Stimulated activated CD8-positive, alpha-beta memory T cell treated with anti-CD3 and anti-CD28 coated beads, Interleukin-15, amount 100 ng/mL, for 4 hours (primary cell): ENCODE measurements at regions not wholly inside any gene's neighbourhood (a gene's known extent, or its start where the extent isn't known, plus 50 kb on each side); places are given as distances from the start of the nearest gene placed in this dataset.

Experiments used
- DNase-seq, 2 donors: peaks; one replicate each; pipeline ENCODE4 v3.0.0-alpha.2; 2020; ENCODE audit warnings: low read depth in 2 of 2

DNA sequence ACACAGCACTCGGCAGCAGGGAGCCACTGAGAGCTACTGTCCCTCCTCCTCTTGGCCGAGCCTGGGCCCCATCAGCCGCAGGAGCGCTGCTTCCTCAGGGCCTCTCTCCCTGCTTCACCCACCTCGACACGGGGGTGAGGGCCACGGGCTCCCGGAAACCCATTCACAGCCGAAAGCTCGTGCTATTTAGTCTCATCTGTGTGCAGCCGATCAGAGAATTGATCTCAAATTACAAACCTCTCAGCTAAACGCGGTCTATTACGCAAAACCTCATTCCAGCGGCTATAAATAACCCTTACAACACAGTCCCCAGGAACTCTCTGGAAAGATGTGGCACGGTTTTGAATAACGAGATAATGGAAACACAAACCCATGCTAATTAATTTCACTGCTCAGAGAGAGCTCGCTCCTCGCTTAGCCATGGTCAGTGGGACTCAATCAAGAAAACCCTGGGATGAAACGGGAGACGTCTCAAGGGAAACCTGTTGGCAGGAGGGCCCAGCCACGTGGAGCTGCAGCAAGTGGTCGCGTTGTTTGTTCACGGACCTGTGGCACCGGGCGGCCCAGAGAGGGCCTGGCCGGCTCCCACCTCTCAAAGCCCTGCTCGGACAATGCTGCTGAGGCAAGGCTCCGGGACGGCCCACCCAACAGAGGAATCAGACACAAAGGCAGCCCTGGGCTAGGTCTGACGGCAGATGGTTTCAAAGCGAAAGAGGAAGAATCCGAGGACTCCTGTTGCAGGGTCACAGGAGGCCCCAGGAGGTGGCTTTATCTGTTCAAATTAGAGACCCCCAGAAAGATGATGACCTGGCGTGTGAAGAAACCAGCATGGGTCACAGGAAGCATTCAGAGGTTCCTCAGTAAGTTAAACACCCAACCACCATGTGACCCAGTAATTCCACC is 210.5 kb downstream of the CTTN start:
- DNase-seq, result no peak

DNA sequence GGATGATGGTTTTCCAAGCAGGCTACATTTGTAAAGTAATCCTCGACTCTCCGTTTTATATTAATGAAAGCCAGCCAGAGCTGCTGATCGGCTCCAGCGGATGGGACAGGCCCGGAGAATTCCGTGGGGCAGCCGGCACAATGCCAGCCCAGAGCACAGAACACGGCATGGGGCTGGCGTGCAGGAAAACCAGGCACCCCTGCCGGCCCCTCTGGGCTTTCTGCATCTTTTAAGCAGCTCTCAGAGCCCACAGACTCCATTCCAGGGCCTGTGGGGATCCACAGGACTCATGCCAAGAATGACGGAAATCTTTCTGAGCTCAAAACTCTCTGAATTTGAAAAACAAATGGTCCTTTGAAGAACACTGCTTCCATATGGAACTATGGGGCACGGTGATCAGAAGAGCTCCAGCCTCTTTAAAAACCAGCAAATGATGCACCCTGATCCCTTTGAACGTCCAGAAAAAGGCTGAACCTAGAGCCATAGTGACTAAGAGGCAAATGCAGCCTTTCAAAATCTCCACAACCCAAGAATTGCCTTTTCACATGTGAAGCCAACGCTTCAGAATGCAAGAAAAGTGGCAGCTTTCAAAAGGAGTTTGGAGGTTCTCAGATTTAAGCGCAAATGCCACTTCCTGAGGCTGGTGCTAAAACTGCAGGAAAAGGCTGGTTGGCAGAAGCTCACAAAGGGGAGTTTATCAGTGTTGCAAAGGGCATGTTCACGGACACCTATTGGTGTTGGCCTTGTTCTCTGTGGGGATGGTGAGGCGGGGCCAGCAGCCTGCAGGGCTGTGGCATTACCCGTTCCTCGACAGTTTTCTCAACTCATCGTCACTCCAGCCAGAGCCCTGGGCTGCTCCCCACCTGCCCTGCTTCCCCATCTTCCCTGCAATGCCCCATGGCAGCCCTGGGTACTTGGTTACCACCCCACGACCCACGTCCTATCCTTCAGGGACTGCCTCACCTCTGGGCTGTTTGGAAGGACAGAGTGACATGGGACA is 212.5 kb downstream of the CTTN start:
- DNase-seq, result no peak

DNA sequence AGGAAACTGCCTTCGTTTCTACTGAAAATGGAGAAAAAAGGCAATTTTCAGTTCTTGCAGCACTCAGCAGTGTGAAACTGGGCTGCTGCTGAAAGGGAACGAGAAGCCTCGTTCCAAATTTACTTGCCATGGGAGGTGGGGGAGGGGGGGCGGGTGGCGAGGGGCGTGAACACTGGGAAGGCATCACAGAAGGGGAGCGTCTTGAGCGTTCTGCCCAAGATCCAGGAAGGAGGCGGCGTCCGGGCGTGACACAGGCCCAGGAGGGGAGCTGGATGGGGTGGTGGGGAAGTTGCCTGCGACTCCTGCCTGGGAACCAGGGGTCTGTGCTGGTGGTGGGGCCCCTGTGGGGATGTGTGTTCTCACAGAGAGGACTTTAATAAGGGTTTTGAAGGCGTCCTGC is 213.5 kb downstream of the CTTN start:
- DNase-seq, result no peak

DNA sequence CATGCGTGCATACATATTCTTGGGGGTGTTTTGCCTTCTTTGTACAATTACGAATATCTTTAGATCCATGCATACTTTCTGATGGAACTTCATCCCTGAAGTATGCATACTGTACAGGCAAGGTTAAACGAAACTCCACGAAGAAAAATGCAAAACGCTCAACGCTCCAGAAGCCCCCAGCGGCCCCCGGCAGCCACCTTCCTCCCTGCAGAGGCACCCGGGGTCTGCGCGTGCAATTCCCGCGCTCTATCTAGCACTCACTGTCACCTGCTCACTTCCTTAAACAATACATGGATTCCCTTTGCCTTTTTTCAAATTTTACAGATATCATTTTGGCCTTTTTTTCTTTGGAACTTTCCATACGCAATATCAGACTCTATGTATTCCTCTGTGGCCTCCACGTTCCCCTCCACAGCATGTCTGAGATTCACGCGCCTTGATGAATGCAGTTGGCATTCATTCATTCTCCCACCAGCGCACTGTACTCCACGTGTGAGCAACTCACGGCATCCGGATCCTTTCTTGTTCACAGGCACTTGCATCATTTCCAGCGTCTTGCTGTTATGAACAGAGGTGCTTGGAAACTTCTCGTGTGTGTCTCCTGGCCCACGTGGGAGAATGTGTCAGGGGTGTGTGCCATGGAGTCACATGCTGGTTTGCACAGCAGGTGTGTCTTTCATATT is 214.3 kb downstream of the CTTN start:
- DNase-seq, result no peak

DNA sequence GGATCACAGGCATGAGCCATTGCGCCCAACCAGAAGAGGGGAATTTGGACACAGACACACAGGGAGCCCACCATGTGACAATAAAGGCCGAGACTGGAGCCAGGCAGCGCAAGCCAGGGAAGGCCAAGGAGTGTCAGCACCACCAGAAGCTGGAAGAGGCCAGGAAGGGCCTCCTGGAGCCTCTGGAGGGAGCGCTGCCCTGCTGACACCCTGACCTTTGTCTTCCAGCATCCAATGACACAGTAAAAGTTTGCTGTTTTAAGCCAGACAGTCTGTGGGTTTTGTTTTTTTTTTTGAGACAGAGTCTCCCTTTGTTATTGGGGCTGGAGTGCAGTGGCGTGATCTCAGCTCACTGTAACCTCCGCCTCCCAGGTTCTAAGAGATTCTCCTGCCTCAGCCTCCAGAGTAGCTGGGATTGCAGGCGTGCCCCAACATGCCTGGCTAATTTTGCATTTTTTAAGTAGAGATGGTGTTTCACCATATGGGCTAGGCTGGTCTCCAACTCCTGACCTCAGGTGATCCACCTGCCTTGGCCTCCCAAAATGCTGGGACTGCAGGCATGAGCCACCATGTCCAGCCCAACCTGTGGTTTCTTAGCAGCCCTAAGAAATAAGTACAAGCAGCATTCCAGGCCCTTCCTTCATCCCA is 215.8 kb downstream of the CTTN start:
- DNase-seq, result no peak

DNA sequence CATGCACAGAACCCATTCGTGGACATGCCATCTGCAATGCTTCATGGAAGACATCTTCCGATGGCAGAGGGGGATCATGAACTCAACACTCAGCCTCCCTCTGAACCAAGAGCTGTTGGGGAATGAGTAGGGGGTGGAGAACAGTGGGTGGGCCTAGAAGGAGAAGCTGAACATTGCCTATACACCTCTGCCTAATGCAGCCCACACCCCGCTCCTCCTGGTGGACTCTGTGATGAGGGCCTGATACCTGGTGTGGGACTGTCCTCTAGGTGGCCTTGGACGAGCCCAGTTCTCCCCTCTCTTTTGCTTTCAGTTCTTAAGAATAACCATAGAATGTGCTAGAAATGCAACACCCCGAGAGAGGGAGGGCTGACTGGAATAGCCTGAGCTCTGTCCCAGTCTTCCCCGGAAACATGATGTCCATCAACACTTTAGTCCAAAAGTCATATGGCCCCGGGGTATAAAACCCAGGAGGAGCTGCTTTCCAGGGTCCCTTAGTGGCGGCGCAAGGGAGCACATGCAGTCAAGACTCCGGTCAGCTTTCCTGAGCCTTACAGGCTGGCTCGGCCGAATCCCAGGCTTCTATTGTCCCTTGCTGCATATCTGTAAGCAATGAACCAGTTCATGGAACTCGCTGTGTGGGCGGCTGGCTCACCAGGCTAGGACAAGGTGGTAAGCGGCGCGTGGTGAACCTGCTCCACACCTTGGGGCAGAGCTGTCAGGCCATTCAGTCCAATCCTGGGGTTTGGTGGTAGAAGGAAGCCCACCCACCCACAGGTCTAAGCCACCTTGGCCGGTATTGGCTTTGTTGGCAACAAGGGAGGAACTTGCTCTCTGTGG is 216.9 kb downstream of the CTTN start:
- DNase-seq, result no peak

DNA sequence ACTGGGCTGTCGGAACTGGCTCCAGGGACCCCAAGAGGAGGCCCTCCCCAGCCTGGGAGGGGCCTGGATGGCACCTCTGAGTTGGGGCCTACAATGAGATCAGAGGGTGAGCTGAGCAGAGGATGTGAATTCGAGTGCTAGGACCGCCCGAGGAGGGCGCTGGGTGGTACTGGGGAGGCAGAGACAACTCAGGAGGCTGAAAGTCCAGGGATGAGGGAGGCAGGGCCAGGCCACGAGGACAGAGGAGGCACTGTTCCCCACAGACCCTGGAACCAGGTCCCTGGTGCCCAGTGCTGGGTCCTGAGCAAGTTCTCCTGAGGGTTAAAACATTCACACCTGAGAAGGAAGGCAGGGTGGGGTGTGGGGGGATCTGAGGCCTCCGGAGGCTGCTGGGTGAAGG is 218.0 kb downstream of the CTTN start:
- DNase-seq, result no peak

DNA sequence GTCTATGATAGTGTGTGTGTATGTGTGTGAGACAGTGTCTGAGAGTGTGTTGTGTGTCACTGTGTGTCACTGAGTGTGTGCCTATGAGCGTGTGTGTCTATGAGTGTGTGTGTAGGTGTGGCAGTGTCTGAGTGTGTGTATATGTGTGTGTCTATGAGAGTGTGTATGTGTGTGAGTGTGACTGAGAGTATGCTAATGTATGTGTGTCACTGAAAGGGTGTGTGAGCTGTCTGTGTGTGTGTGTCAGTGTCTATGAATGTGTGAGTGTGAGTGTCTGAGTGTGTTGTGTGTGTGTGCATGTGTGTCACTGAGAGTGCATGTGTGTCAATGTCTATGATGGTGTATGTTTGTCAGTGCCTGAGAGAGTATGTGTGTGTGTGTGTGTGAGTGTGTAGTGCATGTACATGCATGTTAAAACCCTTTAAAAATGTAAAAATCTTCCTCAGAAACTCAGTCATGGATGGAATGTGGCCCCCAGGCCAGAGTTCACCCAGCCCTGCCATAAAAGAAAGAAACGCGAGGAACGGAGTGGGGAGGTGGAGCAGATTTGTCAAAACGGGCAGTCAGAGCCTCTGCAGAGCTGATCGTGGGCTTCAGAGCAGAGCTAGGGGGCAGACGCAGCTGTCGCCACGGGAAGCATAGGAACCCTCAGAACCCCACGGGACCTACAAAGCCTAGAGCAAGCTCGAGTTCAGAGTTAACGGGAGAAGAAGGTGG is 218.8 kb downstream of the CTTN start:
- no peak for DNase-seq

DNA sequence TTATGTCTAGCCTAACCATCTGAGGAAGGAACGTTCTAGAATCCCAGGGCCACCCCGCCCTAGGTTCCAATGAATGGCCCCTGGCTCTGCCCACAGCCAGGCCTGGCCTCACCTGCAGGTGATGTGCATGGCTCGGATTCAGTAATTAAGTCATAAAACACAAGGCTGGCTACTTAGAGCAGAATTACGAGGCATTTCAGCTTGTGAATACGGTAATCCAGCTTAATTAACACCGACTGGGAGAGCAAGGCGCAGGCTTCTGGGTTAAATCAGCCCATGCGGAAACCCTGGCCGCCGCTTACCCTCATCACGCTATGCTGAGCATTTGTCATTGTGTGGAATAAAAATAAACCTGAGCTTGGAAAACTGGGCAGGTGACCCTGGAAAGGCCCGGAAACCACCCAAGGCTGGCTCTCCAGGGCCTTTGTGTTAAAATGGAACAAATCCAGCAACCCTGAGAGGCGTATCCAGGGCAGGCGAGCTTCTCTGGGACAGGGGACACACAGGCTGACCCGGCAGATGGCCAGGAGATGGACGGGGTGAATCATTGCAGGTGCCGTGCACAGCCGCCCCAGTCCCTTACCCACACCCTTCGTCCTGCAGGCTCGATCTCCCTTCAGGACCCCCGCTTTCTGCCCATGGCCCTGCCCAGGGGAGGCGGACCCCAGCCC is 220.2 kb downstream of the CTTN start:
- DNase-seq, result no peak

DNA sequence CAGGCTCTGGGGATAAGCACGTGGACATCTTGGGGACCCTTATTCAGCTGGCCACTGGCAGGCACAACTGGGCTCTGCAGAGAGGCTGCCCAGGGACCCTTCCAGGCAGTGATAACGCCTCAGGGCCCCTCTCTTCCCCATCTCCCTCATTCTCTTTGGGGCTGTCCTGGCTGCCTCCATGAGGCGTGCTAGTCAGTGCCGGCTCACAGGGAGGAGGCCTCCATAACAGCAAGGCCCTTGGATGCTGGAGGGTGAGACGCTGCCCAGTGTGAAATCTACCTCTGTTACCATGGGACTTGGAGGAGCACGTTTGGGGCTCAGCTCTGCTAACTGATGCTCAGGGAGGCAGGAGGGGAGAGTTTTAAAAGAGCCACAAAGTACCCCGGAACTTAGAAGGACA is 221.3 kb downstream of the CTTN start:
- DNase-seq, result no peak

DNA sequence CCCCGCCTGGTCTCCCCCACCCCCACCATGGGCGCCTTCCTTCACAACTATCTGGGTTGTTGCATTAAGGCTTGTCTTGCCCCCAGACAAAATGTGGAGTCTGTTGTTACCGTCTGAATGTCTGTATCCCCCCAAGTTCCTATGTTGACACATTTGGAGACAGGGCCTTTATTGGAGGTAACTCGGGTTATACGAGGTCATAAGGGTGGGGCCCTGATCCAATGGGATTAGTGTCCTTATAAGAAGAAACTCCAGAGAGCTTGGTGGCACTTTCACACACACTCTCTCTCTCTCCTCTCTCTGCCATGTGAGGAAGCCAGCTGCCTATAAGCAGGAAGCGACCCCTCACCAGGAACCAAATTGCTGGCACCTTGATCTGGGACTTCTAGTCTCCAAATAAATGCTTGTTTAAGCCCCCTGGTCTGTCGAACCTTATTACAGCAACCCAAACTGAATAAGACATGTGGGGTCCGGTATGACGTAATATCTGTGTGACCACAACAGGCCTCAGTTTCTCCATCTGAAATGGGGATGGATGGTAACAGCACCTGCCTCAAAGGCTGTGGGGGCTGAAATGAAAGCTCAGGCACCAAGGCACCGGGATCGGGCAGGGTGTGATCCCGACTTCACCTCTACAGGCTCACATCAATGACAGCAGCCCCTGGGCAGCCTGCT is 222.3 kb downstream of the CTTN start:
- no peak for DNase-seq

DNA sequence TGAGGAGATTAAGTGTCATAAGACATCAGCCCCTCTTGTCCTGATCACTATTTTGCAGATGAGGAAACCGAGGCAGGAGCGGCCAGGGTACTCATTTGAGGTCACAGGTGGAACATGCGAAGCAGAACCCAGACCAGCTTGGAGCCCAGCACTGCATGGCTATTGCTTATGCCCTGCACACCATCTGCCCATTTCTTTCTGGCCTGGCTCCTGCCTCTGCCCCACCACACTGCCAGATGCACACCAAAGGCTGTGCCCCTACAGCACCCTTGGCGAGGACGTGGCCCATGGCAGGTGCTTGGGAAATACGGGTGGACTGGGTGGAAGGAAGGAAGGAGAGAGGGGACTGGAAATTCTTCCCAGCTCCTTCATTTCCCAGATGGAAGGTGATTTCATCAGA is 222.9 kb downstream of the CTTN start:
- DNase-seq, result no peak

DNA sequence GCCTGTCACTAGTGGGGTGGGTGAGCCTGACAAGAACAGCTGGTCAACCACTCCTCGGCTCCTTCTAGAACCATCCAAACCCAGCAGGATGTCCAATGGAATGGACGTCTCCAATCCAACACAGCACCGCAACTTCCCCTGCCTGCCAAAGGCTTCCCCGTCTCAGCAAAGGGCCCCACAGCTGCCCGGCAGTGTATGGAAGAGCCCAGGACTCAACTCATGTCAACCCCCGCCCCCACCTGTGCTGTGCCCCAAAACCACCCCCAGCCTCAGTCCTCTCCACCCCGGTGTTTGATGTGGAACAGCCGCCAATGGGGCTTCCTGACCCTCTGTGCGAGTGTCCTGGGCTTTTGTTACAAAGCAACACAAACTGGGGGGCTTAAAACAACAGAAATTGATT is 223.8 kb downstream of the CTTN start:
- no peak for DNase-seq

DNA sequence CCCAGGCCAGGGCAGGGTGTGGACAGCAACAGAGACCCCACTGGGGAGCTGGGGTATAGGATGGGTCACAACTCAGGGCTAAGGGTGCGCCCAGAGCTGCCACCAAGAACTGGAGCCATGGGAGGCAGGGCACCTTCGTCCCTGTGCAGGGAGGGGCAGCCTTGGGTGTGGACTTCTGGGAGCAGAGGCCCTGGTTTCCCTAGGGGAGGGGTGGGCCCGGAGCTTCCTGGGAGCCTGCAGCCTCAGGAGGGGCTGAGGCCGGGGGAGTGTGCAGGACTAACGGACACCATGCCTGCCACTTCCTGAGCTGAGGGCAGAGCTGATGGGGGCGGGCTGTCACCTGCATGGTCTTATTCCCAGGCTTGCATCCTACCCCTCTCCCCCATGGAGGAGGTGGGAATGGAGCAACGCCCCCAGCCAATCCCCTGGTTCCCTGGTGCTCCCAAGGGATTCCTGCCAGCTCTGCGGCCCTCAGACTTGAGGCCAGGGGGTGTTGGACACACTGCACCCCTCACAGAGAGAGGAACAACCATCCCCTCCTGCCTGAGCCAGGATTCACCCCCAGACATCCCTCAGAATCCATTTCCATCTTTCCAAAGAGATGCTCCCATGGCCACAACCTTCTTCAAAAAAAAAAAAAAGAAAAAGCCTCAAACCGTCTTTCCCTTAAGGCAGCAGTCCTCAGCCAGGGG is 225.7 kb downstream of the CTTN start:
- DNase-seq, result no peak

DNA sequence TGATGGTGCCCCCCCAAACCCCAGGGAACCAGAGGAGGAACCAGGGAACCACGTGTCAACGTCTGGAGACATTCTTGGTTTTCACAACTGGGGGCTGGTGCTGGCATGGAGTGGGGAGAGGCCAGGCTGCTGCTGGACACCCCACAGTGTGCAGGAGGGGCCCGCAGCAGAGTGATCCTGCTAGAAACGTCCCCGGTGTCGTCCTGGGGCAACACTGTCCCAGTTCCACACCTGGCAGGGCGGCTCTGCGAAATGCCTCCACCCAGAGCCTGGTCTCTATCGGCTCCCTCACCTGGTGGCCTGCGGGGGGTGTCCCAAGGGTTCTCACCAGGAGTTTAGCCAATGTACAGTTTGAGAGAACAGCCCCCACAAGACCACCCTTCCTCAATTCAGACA is 226.3 kb downstream of the CTTN start:
- DNase-seq, result no peak

DNA sequence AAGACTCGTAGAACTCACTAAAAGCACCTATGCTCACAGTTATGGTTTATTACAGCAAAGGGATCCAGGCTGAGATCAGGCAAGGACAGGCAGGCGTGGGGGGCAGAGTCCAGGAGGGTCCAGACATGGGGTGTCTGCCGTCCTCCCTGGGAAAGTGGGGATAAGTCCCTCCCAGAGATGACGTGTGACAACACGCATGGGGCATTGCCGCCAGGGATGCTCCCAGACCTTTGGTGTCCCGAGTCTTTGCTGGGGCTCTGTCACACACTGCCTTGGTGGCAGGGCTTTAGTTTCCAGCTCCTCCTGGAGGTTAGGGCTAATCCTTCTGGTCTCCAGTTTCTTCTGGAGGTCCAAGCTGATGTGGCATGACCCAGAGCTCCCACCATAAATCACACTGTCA is 226.7 kb downstream of the CTTN start:
- DNase-seq, result no peak

DNA sequence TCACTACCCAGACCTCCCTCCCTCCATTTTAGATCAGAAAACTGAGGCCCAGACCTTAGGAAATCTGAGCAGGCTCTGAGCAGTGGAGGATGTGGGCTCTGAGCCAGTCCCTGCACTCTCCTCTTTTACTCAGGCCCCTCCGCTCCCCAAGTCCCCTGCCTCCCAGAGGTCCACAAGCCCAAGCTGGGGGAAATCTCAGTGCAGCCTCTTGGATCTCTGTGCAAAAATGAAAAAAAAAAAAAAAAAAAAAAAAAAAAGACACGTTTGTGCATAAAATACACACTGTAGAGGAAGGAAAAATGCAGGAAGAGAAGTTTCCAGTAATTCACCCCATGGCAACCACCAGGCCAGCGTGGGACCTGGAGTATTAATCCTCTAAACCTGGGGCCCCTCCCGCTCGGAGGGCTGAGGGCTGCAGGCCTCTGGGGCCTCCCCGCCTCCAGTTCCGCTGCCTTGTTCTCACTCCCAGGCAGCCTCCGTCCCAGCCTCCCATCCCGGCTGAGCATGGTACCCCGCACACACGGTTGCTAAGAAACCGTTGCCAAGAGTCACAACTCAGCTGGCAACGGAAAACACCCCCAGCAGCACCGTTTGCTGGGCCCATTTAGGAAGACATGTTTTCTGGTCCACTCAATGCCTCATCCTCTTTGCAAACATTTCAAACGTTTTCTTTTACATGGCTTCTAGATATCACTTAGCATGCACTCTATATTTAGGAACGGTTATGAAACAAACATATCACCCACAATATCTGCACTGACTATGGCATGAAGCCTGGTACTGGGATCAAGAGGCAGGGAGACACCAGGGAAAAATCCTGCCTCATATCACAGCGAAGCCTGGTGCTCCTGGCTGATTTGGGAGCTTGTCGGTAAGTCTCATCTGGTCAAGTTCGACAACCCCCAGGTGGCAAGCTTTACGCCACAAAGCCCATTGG is 227.5 kb downstream of the CTTN start:
- DNase-seq, result no peak
